ENCODE measurements at regions not wholly inside any gene's neighbourhood (a gene's known extent, or its start where the extent isn't known, plus 50 kb on each side); places are given as distances from the start of the nearest gene placed in this dataset.
"Not testable (repeated sequence)": the region's sequence is repeated elsewhere in the genome, so short reads cannot be mapped to it uniquely, and the experiment has no call there.

GRCh38 chr5:104049752-104050151, 487.2 kb upstream of the NUDT12 start:
- Histone ChIP-seq H3K27ac (ENCODE audit: low read length) (no peak overlapping the region), H3K9ac (ENCODE audit: low read depth, low read length) (no peak overlapping the region), H3K27me3 (ENCODE audit: insufficient read depth, low read length) (no peaks in the 10 kb centered on the region), H3K4me1 (ENCODE audit: insufficient read depth, low read length) (no peaks in the 10 kb centered on the region), H3K4me3 (ENCODE audit: low read length) (no peak overlapping the region), H3K9me3 (ENCODE audit: insufficient read depth, low read depth, low read length) (no peaks in the 10 kb centered on the region), H3K36me3 (ENCODE audit: insufficient read depth, low read depth, low read length) (no peaks in the 10 kb centered on the region)

DNA sequence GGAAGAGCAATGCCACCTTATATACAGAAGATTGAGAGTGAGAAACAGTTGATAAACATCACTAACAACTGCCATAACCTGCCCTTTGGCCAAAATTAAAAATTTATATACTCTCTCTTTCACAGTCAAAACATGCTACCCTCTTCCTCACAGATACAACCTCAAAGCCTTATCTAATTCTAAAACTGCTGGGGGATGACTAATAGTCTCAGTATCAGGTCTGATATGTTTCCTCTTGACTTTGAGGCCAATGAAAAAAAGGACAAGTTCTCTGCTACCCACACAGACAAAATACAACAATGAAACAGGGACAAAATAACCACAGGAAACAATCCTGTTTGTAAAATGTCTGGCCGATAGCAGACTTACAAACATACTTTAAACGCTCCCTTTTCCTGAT, 485.6 kb upstream of the NUDT12 start:
- Histone ChIP-seq H3K4me1 (ENCODE audit: insufficient read depth, low read length) (no peaks in the 10 kb centered on the region), H3K9ac (ENCODE audit: low read depth, low read length) (no peak overlapping the region), H3K4me3 (ENCODE audit: low read length) (no peak overlapping the region), H3K36me3 (ENCODE audit: insufficient read depth, low read depth, low read length) (no peaks in the 10 kb centered on the region), H3K9me3 (ENCODE audit: insufficient read depth, low read depth, low read length) (no peaks in the 10 kb centered on the region), H3K27me3 (ENCODE audit: insufficient read depth, low read length) (no peaks in the 10 kb centered on the region), H3K27ac (ENCODE audit: low read length) (no peak overlapping the region)

DNA sequence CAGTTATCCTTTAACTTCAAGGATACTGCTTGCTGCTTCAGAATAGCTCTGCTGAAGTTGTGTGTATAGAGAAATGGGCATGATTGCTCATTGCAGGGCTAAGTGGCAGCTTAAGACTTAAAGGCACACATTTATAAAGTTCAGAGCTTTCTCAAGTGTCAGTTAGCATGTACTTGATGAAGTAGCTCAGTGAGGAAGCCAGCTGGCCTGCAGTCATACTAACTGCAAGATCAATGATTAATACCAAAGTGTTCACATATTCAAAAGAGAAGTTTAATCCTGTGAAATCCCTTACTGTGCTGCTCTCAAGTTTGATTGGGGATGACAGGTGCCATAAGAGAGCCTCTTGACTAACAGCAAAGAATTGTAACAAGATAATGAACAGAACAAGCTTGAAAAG, 483.4 kb upstream of the NUDT12 start:
- H3K4me1 ChIP-seq (ENCODE audit: insufficient read depth, low read length), result no peaks in the 10 kb centered on the region
- no peaks in the 10 kb centered on the region for H3K36me3 ChIP-seq (ENCODE audit: insufficient read depth, low read depth, low read length)
- no peak overlapping the region for H3K9ac ChIP-seq (ENCODE audit: low read depth, low read length)
- no peak overlapping the region for H3K27ac ChIP-seq (ENCODE audit: low read length)
- no peaks in the 10 kb centered on the region for H3K9me3 ChIP-seq (ENCODE audit: insufficient read depth, low read depth, low read length)
- no peak overlapping the region for H3K4me3 ChIP-seq (ENCODE audit: low read length)
- no peaks in the 10 kb centered on the region for H3K27me3 ChIP-seq (ENCODE audit: insufficient read depth, low read length)

- not testable (repeated sequence) for H3K4me3 ChIP-seq (ENCODE audit: low read length); H3K4me1 ChIP-seq (ENCODE audit: insufficient read depth, low read length); H3K9me3 ChIP-seq (ENCODE audit: insufficient read depth, low read depth, low read length); H3K9ac ChIP-seq (ENCODE audit: low read depth, low read length); H3K27me3 ChIP-seq (ENCODE audit: insufficient read depth, low read length); H3K36me3 ChIP-seq (ENCODE audit: insufficient read depth, low read depth, low read length); H3K27ac ChIP-seq (ENCODE audit: low read length)
Measured at GRCh38 chr5:104039871-104040270, 477.3 kb upstream of the NUDT12 start.

DNA sequence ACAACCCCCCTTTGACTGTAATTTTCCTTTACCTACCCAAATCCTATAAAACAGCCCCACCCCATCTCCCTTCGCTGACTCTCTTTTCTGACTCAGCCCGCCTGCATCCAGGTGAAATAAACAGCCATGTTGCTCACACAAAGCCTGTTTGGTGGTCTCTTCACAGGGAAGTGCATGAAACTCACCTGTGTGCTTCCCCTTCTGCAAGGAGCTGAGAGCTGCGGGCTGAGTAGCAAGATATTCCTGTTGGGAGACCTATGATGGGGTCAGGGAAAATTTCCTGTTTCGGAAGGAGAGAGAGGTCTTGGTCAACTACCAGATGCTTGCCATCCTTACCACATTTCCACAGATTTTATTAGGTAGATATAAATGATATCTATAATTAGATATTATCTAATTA, 474.5 kb upstream of the NUDT12 start:
- not testable (repeated sequence) for H3K9ac ChIP-seq (ENCODE audit: low read depth, low read length); H3K4me1 ChIP-seq (ENCODE audit: insufficient read depth, low read length); H3K27me3 ChIP-seq (ENCODE audit: insufficient read depth, low read length); H3K36me3 ChIP-seq (ENCODE audit: insufficient read depth, low read depth, low read length); H3K27ac ChIP-seq (ENCODE audit: low read length); H3K9me3 ChIP-seq (ENCODE audit: insufficient read depth, low read depth, low read length); H3K4me3 ChIP-seq (ENCODE audit: low read length)

DNA sequence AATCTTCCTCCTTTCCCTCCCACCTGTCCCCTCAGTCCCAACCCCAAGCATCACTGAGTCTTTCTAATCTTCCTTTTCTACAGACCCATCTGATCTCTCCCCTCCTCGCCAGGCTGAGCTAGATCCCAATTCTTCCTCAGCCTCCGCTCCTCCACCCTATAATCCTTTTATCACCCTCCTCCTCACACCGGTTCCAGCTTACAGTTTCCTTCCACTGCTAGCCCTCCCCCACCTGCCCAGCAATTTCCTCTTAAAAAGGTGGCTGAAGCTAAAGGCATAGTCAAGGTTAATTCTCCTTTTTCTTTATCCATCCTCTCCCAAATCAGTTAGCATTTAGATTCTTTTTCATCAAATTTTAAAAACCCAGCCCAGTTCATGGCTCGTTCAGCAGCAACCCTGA, 470.6 kb upstream of the NUDT12 start:
- not testable (repeated sequence) for H3K27me3 ChIP-seq (ENCODE audit: insufficient read depth, low read length); H3K27ac ChIP-seq (ENCODE audit: low read length); H3K36me3 ChIP-seq (ENCODE audit: insufficient read depth, low read depth, low read length); H3K9ac ChIP-seq (ENCODE audit: low read depth, low read length); H3K4me1 ChIP-seq (ENCODE audit: insufficient read depth, low read length); H3K4me3 ChIP-seq (ENCODE audit: low read length)
- H3K9me3 ChIP-seq (ENCODE audit: insufficient read depth, low read depth, low read length), result peaks cover 27% of the 10 kb centered on the region

DNA sequence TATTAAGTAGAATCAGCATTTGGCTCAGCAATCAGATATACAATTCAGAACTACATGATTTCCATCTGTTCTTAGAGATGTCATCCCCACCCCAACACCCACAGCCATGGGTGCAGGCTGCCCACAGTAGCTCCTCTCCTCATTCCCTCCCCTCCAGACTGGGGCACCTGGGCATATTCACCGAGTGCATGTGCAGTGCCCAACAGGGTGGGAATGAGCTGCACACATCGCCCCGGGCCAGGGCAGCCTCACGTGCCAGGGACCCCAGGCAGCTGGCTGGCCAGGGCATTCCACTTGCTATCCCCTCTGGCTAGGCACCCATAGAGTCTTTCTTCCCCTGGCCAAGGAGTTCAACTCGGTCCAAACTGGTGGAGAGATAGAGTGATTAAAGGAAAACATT, 461.9 kb upstream of the NUDT12 start:
- Histone ChIP-seq H3K27ac (ENCODE audit: low read length) (no peak overlapping the region), H3K4me1 (ENCODE audit: insufficient read depth, low read length) (no peaks in the 10 kb centered on the region), H3K9ac (ENCODE audit: low read depth, low read length) (no peak overlapping the region), H3K36me3 (ENCODE audit: insufficient read depth, low read depth, low read length) (no peaks in the 10 kb centered on the region), H3K27me3 (ENCODE audit: insufficient read depth, low read length) (no peaks in the 10 kb centered on the region), H3K9me3 (ENCODE audit: insufficient read depth, low read depth, low read length) (peaks cover 25% of the 10 kb centered on the region), H3K4me3 (ENCODE audit: low read length) (no peak overlapping the region)

DNA sequence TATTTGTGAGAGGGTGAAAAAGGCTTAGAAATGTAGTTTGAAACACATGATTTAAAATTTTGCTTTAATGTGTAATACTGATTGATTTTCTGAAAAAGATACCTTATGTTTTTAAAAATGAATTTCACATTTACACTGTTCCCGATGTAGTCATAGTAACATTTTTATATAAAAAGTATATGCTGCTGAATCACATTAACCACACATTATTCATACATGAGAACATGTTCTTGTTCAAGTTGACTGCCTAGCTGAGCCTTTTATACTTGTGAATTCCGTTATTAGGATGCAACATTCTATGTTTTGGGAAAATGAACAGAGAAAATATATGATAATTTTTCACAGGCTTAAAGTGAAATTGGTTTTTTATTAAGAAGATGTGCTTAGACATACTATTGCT, 461.1 kb upstream of the NUDT12 start:
- H3K36me3 ChIP-seq (ENCODE audit: insufficient read depth, low read depth, low read length), result no peaks in the 10 kb centered on the region
- no peak overlapping the region for H3K9ac ChIP-seq (ENCODE audit: low read depth, low read length)
- H3K4me1 ChIP-seq (ENCODE audit: insufficient read depth, low read length), result no peaks in the 10 kb centered on the region
- peaks cover 23% of the 10 kb centered on the region for H3K9me3 ChIP-seq (ENCODE audit: insufficient read depth, low read depth, low read length)
- no peak overlapping the region for H3K4me3 ChIP-seq (ENCODE audit: low read length)
- H3K27ac ChIP-seq (ENCODE audit: low read length), result no peak overlapping the region
- no peaks in the 10 kb centered on the region for H3K27me3 ChIP-seq (ENCODE audit: insufficient read depth, low read length)

- H3K9me3 ChIP-seq (ENCODE audit: insufficient read depth, low read depth, low read length), result peaks cover 19% of the 10 kb centered on the region; the same call in 1 of the 2 replicates
- H3K4me1 ChIP-seq (ENCODE audit: insufficient read depth, low read length), result no peaks in the 10 kb centered on the region
Measured at GRCh38 chr5:104019956-104020355, 457.4 kb upstream of the NUDT12 start.

GRCh38 chr5:104018299-104018698, 455.7 kb upstream of the NUDT12 start:
- H3K27me3 ChIP-seq (ENCODE audit: insufficient read depth, low read length), result no peaks in the 10 kb centered on the region
- no peaks in the 10 kb centered on the region for H3K36me3 ChIP-seq (ENCODE audit: insufficient read depth, low read depth, low read length)
- H3K27ac ChIP-seq (ENCODE audit: low read length), result no peak overlapping the region
- no peak overlapping the region for H3K4me3 ChIP-seq (ENCODE audit: low read length)
- no peak overlapping the region for H3K9ac ChIP-seq (ENCODE audit: low read depth, low read length)
- no peaks in the 10 kb centered on the region for H3K4me1 ChIP-seq (ENCODE audit: insufficient read depth, low read length)
- peaks cover 19% of the 10 kb centered on the region; the same call in 1 of the 2 replicates for H3K9me3 ChIP-seq (ENCODE audit: insufficient read depth, low read depth, low read length)

More at GRCh38 chr5:104019956-104020355, 457.4 kb upstream of the NUDT12 start:
- Histone ChIP-seq H3K4me3 (ENCODE audit: low read length) (no peak overlapping the region), H3K27me3 (ENCODE audit: insufficient read depth, low read length) (no peaks in the 10 kb centered on the region), H3K27ac (ENCODE audit: low read length) (no peak overlapping the region), H3K36me3 (ENCODE audit: insufficient read depth, low read depth, low read length) (no peaks in the 10 kb centered on the region), H3K9ac (ENCODE audit: low read depth, low read length) (no peak overlapping the region)

DNA sequence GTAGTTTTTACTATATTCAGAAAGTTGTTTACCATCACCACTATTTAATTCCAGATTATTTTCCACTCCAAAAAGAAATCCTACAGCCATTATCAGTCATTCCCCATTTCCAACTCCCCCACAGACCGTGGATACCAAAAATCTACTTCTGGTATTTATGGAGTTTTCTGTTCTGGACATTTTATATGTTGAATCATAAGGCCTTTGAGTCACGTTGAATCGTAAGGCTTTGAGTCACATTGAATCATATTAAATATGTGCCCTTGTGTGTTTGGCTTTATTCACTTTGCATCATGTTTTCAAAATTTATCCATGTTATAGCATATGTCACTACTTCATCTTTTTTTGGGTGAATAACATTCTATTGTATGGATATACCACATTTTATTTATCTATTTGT, 454.1 kb upstream of the NUDT12 start:
- no peak overlapping the region for H3K4me3 ChIP-seq (ENCODE audit: low read length)
- no peaks in the 10 kb centered on the region for H3K27me3 ChIP-seq (ENCODE audit: insufficient read depth, low read length)
- peaks cover 19% of the 10 kb centered on the region; the same call in 1 of the 2 replicates for H3K9me3 ChIP-seq (ENCODE audit: insufficient read depth, low read depth, low read length)
- no peaks in the 10 kb centered on the region for H3K36me3 ChIP-seq (ENCODE audit: insufficient read depth, low read depth, low read length)
- H3K27ac ChIP-seq (ENCODE audit: low read length), result no peak overlapping the region
- no peaks in the 10 kb centered on the region for H3K4me1 ChIP-seq (ENCODE audit: insufficient read depth, low read length)
- no peak overlapping the region for H3K9ac ChIP-seq (ENCODE audit: low read depth, low read length)

DNA sequence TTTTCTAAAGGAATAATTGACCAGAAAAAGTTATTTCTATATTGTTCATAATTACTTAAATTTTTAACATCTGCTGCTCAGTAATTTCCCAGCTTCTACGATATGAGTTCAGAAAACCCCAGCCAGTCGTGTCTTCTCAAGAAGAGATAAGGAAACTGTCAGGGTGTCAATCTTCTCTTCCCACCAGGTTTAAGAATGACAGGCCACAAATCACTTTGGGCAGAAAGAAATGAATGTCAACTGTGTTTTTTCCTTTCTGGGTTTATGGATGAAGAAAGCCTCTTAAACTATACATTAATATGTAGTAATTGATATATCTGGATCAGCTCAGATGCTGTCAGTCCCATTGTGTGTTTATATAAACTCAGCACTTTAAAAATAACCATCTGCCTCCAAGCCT, 453.2 kb upstream of the NUDT12 start:
- Histone ChIP-seq H3K27ac (ENCODE audit: low read length) (no peak overlapping the region), H3K4me1 (ENCODE audit: insufficient read depth, low read length) (no peaks in the 10 kb centered on the region), H3K9ac (ENCODE audit: low read depth, low read length) (no peak overlapping the region), H3K36me3 (ENCODE audit: insufficient read depth, low read depth, low read length) (no peaks in the 10 kb centered on the region), H3K27me3 (ENCODE audit: insufficient read depth, low read length) (no peaks in the 10 kb centered on the region), H3K4me3 (ENCODE audit: low read length) (no peak overlapping the region), H3K9me3 (ENCODE audit: insufficient read depth, low read depth, low read length) (peaks cover 19% of the 10 kb centered on the region; the same call in 1 of the 2 replicates)

DNA sequence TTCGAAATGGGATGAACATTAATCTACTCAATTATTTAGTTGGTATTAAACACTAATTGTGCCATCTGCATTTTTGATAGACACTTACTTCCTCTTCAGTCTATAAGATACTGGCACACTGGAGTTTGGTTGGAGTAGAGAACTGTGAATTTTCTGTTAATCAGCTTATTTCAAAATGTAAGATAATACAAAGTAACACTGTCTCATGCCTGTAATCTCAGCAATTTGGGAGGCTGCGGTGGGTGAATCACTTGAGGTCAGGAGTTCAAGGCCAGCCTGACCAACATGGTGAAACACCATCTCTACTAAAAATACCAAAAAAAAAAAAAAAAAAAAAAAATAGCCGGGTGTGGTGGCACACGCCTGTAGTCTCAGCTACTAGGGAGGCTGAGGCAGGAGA, 440.2 kb upstream of the NUDT12 start:
- not testable (repeated sequence) for H3K36me3 ChIP-seq (ENCODE audit: insufficient read depth, low read depth, low read length); H3K4me3 ChIP-seq (ENCODE audit: low read length); H3K4me1 ChIP-seq (ENCODE audit: insufficient read depth, low read length); H3K27me3 ChIP-seq (ENCODE audit: insufficient read depth, low read length); H3K9ac ChIP-seq (ENCODE audit: low read depth, low read length); H3K27ac ChIP-seq (ENCODE audit: low read length); H3K9me3 ChIP-seq (ENCODE audit: insufficient read depth, low read depth, low read length)

All from iPS-20b (cell line).